Spinal cord (tissue), 10 donors: ENCODE measurements at regions not wholly inside any gene's neighbourhood (a gene's known extent, or its start where the extent isn't known, plus 50 kb on each side); places are given as distances from the start of the nearest gene placed in this dataset. TPM values are rescaled to one million over a fixed set of nuclear protein-coding genes. Genes with fewer than 3 reads are reported as not detected.

Experiments
- DNase-seq, 6 donors: peaks; one replicate each; pipeline versions ENCODE4 v3.0.0 to v3.0.0-alpha.2; 2013 to 2015; ENCODE audit warnings: low spot score in 6 of 6, low read depth in 4 of 6
- H3K27ac ChIP-seq: one replicate; pipeline ENCODE4 v1.5.1; 2013; ENCODE audit warnings: low read depth, low read length, control low read depth
- H3K27me3 ChIP-seq: one replicate; pipeline ENCODE4 v1.6.1; 2013; ENCODE audit warnings: low read length; ENCODE audit not compliant: control insufficient read depth, insufficient read depth
- H3K36me3 ChIP-seq: one replicate; pipeline ENCODE4 v1.6.1; 2013; ENCODE audit warnings: low read length; ENCODE audit not compliant: control insufficient read depth, insufficient read depth
- H3K4me1 ChIP-seq: one replicate; pipeline ENCODE4 v1.6.1; 2013; ENCODE audit warnings: low read length; ENCODE audit not compliant: control insufficient read depth, insufficient read depth
- H3K4me3 ChIP-seq: one replicate; pipeline ENCODE4 v1.5.1; 2013; ENCODE audit warnings: low read depth, low read length, control low read depth
- H3K9me3 ChIP-seq: one replicate; pipeline ENCODE4 v1.6.1; 2013; ENCODE audit warnings: low read length; ENCODE audit not compliant: control insufficient read depth, insufficient read depth
- WGBS: methylation state at CpG from one replicate; pipeline ENCODE4 v1.1.5; 2013; ENCODE audit warnings: missing lambda C conversion rate; ENCODE audit not compliant: insufficient coverage; 5-methylcytosine and 5-hydroxymethylcytosine counted together
- small RNA-seq: library from RNA; depleted of rRNA; stranded (forward); fragments of <200 nt; gene quantifications from one replicate; pipeline ENCODE3, GENCODE V24; 2014; ENCODE audit warnings: low replicate concordance
- donor health status: healthy.

GRCh38 chr1:232754930-232755329 lies 50.3 kb upstream of the MAP10 start:
- no peak for DNase-seq
- WGBS, result 86% methylated on average over 1 of the region's 1 CpG
- H3K27ac ChIP-seq, result no peak overlapping the region

More at GRCh38 chr1:232754930-232755329, 50.3 kb upstream of the MAP10 start:
- no peaks in the 10 kb centered on the region for H3K36me3 ChIP-seq
- H3K4me1 ChIP-seq, result no peaks in the 10 kb centered on the region
- no peak overlapping the region for H3K4me3 ChIP-seq
- no peaks in the 10 kb centered on the region for H3K27me3 ChIP-seq
- H3K9me3 ChIP-seq, result no peaks in the 10 kb centered on the region

Small RNAs in the stretch of these regions (small RNA-seq; reads per million reads assigned to genes)
- gene RNU6-1211P, result not detected
